H1 (cell line): ENCODE measurements at regions not wholly inside any gene's neighbourhood (a gene's known extent, or its start where the extent isn't known, plus 50 kb on each side); places are given as distances from the start of the nearest gene placed in this dataset.

Experiments
- CHD1 ChIP-seq: IDR thresholded peaks from 2 replicates; pipeline ENCODE4 v1.6.1; 2012; ENCODE audit warnings: low read depth, low read length, improper control_type of control experiment
- EP300 ChIP-seq, 2 experiments: IDR thresholded peaks; 1 replicate in 1 of 2; 2 replicates in 1 of 2; pipeline ENCODE4 v1.6.1; 2011 to 2012; ENCODE audit warnings: low read depth in 2 of 2, low read length in 2 of 2, mild to moderate bottlenecking in 2 of 2, borderline replicate concordance in 1 of 2, inconsistent platforms in 1 of 2, moderate library complexity in 1 of 2
- KDM4A ChIP-seq: IDR thresholded peaks from one replicate; pipeline ENCODE4 v1.7.1; 2012; ENCODE audit warnings: low read depth, mild to moderate bottlenecking, moderate library complexity, low read length, inconsistent platforms; ENCODE audit not compliant: severe bottlenecking
- NANOG ChIP-seq: IDR thresholded peaks from 2 replicates; pipeline ENCODE4 v1.6.1; 2011; ENCODE audit warnings: low read length, low read depth, mild to moderate bottlenecking, inconsistent platforms; ENCODE audit not compliant: insufficient read depth, poor library complexity, severe bottlenecking
- RAD21 ChIP-seq, 2 experiments: IDR thresholded peaks in 1 of 2; conservative IDR thresholded peaks in 1 of 2; 2 replicates each; pipeline ENCODE4 v1.6.1; 2011; ENCODE audit warnings: low read depth in 2 of 2, low read length in 2 of 2, improper control_type of control experiment in 1 of 2, inconsistent platforms in 1 of 2, mild to moderate bottlenecking in 1 of 2, moderate library complexity in 1 of 2
- RXRA ChIP-seq: IDR thresholded peaks from 2 replicates; pipeline ENCODE4 v1.6.1; 2011; ENCODE audit warnings: low read depth, mild to moderate bottlenecking, low read length, moderate library complexity; ENCODE audit not compliant: insufficient read depth
- TAF1 ChIP-seq: IDR thresholded peaks from 2 replicates; pipeline ENCODE4 v1.6.1; 2011; ENCODE audit warnings: mild to moderate bottlenecking, low read depth, low read length
- TF ChIP-seq, protein P1 (sequence below): fragments of 300-600 bp; sonication (generic); IDR thresholded peaks from 2 replicates; pipeline ENCODE4 v1.7.1; 2012; ENCODE audit warnings: low read length, moderate library complexity, mild to moderate bottlenecking, inconsistent platforms; ENCODE audit not compliant: insufficient replicate concordance
- TF ChIP-seq, protein P2 (sequence below): IDR thresholded peaks from 2 replicates; pipeline ENCODE4 v1.6.1; 2012; ENCODE audit warnings: inconsistent platforms
- TF ChIP-seq, protein P3 (sequence below): IDR thresholded peaks from 2 replicates; pipeline ENCODE4 v1.6.1; 2012; ENCODE audit warnings: inconsistent platforms

DNA sequence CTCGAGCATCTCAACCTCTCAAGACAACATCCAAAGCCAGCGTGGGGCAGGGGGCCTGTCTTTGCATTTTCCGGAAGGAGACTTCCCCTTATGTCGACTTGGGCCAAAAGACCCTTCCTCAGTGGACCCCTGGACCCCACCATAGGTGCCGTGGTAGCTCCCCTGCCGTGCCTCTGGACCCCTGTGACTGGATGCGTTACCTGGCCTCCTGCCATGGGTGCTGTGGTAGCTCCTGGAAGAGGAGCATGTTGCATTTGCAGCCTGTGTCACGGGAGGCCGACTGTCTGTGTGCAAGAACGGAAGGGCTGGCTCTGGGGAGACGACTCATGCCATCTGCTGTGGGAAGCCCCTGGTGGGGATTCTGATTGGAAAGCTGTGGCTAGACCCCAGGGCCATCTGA, 130.1 kb downstream of the FOXL1 start (continued):
- TF ChIP-seq, protein P1, sequence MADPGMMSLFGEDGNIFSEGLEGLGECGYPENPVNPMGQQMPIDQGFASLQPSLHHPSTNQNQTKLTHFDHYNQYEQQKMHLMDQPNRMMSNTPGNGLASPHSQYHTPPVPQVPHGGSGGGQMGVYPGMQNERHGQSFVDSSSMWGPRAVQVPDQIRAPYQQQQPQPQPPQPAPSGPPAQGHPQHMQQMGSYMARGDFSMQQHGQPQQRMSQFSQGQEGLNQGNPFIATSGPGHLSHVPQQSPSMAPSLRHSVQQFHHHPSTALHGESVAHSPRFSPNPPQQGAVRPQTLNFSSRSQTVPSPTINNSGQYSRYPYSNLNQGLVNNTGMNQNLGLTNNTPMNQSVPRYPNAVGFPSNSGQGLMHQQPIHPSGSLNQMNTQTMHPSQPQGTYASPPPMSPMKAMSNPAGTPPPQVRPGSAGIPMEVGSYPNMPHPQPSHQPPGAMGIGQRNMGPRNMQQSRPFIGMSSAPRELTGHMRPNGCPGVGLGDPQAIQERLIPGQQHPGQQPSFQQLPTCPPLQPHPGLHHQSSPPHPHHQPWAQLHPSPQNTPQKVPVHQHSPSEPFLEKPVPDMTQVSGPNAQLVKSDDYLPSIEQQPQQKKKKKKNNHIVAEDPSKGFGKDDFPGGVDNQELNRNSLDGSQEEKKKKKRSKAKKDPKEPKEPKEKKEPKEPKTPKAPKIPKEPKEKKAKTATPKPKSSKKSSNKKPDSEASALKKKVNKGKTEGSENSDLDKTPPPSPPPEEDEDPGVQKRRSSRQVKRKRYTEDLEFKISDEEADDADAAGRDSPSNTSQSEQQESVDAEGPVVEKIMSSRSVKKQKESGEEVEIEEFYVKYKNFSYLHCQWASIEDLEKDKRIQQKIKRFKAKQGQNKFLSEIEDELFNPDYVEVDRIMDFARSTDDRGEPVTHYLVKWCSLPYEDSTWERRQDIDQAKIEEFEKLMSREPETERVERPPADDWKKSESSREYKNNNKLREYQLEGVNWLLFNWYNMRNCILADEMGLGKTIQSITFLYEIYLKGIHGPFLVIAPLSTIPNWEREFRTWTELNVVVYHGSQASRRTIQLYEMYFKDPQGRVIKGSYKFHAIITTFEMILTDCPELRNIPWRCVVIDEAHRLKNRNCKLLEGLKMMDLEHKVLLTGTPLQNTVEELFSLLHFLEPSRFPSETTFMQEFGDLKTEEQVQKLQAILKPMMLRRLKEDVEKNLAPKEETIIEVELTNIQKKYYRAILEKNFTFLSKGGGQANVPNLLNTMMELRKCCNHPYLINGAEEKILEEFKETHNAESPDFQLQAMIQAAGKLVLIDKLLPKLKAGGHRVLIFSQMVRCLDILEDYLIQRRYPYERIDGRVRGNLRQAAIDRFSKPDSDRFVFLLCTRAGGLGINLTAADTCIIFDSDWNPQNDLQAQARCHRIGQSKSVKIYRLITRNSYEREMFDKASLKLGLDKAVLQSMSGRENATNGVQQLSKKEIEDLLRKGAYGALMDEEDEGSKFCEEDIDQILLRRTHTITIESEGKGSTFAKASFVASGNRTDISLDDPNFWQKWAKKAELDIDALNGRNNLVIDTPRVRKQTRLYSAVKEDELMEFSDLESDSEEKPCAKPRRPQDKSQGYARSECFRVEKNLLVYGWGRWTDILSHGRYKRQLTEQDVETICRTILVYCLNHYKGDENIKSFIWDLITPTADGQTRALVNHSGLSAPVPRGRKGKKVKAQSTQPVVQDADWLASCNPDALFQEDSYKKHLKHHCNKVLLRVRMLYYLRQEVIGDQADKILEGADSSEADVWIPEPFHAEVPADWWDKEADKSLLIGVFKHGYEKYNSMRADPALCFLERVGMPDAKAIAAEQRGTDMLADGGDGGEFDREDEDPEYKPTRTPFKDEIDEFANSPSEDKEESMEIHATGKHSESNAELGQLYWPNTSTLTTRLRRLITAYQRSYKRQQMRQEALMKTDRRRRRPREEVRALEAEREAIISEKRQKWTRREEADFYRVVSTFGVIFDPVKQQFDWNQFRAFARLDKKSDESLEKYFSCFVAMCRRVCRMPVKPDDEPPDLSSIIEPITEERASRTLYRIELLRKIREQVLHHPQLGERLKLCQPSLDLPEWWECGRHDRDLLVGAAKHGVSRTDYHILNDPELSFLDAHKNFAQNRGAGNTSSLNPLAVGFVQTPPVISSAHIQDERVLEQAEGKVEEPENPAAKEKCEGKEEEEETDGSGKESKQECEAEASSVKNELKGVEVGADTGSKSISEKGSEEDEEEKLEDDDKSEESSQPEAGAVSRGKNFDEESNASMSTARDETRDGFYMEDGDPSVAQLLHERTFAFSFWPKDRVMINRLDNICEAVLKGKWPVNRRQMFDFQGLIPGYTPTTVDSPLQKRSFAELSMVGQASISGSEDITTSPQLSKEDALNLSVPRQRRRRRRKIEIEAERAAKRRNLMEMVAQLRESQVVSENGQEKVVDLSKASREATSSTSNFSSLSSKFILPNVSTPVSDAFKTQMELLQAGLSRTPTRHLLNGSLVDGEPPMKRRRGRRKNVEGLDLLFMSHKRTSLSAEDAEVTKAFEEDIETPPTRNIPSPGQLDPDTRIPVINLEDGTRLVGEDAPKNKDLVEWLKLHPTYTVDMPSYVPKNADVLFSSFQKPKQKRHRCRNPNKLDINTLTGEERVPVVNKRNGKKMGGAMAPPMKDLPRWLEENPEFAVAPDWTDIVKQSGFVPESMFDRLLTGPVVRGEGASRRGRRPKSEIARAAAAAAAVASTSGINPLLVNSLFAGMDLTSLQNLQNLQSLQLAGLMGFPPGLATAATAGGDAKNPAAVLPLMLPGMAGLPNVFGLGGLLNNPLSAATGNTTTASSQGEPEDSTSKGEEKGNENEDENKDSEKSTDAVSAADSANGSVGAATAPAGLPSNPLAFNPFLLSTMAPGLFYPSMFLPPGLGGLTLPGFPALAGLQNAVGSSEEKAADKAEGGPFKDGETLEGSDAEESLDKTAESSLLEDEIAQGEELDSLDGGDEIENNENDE, result no peak
- TF ChIP-seq CHD1 (no peak), KDM4A (no peak), EP300 (IDR thresholded peaks at IDR 0.05; ENCODE audit: borderline replicate concordance in 1 of 2, low read depth in 2 of 2, low read length in 2 of 2) (no peak), NANOG (no peak), RXRA (no peak), TAF1 (no peak), RAD21 (IDR thresholded peaks at IDR 0.05 in 1 of 2, conservative IDR thresholded peaks at IDR 0.05 in 1 of 2; ENCODE audit: low read depth in 2 of 2, low read length in 2 of 2) (no peak)
- TF ChIP-seq, protein P2, sequence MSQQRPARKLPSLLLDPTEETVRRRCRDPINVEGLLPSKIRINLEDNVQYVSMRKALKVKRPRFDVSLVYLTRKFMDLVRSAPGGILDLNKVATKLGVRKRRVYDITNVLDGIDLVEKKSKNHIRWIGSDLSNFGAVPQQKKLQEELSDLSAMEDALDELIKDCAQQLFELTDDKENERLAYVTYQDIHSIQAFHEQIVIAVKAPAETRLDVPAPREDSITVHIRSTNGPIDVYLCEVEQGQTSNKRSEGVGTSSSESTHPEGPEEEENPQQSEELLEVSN, result no peak
- TF ChIP-seq, protein P3, sequence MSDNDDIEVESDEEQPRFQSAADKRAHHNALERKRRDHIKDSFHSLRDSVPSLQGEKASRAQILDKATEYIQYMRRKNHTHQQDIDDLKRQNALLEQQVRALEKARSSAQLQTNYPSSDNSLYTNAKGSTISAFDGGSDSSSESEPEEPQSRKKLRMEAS, result no peak
